ENCODE measurements at regions not wholly inside any gene's neighbourhood (a gene's known extent, or its start where the extent isn't known, plus 50 kb on each side); places are given as distances from the start of the nearest gene placed in this dataset.

DNA sequence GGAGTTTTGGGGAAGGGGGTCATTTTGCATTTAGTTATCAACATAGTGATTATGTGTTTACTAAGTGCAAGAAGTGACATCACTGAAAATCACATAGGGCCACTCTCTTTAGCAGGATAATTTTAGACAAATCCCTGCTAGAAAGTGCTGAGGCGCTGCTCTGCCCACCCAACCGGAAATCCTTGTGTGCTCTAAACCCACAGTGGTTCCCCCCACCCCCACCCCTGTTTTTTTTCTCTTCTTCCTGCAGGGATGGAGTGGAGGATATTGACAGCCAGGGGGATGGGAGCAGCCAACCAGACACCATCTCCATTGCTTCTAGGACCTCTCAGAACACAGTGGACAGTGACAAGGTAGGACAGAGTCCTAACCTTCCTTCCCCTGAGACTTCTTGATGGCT is 234.2 kb upstream of the UMPS start:
- no peak for DNase-seq (ENCODE audit: extremely low spot score, unreplicated experiment)
- no peak overlapping the region for H3K27ac Mint-ChIP-seq
- TF ChIP-seq, protein P1, sequence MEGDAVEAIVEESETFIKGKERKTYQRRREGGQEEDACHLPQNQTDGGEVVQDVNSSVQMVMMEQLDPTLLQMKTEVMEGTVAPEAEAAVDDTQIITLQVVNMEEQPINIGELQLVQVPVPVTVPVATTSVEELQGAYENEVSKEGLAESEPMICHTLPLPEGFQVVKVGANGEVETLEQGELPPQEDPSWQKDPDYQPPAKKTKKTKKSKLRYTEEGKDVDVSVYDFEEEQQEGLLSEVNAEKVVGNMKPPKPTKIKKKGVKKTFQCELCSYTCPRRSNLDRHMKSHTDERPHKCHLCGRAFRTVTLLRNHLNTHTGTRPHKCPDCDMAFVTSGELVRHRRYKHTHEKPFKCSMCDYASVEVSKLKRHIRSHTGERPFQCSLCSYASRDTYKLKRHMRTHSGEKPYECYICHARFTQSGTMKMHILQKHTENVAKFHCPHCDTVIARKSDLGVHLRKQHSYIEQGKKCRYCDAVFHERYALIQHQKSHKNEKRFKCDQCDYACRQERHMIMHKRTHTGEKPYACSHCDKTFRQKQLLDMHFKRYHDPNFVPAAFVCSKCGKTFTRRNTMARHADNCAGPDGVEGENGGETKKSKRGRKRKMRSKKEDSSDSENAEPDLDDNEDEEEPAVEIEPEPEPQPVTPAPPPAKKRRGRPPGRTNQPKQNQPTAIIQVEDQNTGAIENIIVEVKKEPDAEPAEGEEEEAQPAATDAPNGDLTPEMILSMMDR (conservative IDR thresholded peaks at IDR 0.05) = no peak

GRCh38 chr3:124497487-124497886 is 232.8 kb upstream of the UMPS start:
- no peak overlapping the region for H3K27ac Mint-ChIP-seq
- H3K4me1 Mint-ChIP-seq (ENCODE audit: unreplicated experiment) = no peaks in the 10 kb centered on the region
- no peak for DNase-seq (ENCODE audit: extremely low spot score, unreplicated experiment)
- peaks cover 4% of the 10 kb centered on the region for H3K27me3 Mint-ChIP-seq
- peaks cover 11% of the 10 kb centered on the region for H3K36me3 Mint-ChIP-seq
- no peak overlapping the region for H3K4me3 Mint-ChIP-seq
- H3K9me3 Mint-ChIP-seq = no peaks in the 10 kb centered on the region
- TF ChIP-seq, protein P1 (conservative IDR thresholded peaks at IDR 0.05) = no peak

More for the DNA sequence above, 234.2 kb upstream of the UMPS start:
- Mint-ChIP-seq H3K9me3 (no peaks in the 10 kb centered on the region), H3K36me3 (peaks cover 12% of the 10 kb centered on the region), H3K4me1 (ENCODE audit: unreplicated experiment) (no peaks in the 10 kb centered on the region), H3K4me3 (no peak overlapping the region), H3K27me3 (no peaks in the 10 kb centered on the region)

GRCh38 chr3:124498891-124499290 is 231.4 kb upstream of the UMPS start:
- no peak overlapping the region for H3K4me3 Mint-ChIP-seq
- no peaks in the 10 kb centered on the region for H3K9me3 Mint-ChIP-seq
- H3K36me3 Mint-ChIP-seq = peaks cover 4% of the 10 kb centered on the region
- no peak overlapping the region for H3K27ac Mint-ChIP-seq
- H3K4me1 Mint-ChIP-seq (ENCODE audit: unreplicated experiment) = no peaks in the 10 kb centered on the region
- DNase-seq (ENCODE audit: extremely low spot score, unreplicated experiment) = no peak
- TF ChIP-seq, protein P1 (conservative IDR thresholded peaks at IDR 0.05) = no peak
- peaks cover 4% of the 10 kb centered on the region for H3K27me3 Mint-ChIP-seq

DNA sequence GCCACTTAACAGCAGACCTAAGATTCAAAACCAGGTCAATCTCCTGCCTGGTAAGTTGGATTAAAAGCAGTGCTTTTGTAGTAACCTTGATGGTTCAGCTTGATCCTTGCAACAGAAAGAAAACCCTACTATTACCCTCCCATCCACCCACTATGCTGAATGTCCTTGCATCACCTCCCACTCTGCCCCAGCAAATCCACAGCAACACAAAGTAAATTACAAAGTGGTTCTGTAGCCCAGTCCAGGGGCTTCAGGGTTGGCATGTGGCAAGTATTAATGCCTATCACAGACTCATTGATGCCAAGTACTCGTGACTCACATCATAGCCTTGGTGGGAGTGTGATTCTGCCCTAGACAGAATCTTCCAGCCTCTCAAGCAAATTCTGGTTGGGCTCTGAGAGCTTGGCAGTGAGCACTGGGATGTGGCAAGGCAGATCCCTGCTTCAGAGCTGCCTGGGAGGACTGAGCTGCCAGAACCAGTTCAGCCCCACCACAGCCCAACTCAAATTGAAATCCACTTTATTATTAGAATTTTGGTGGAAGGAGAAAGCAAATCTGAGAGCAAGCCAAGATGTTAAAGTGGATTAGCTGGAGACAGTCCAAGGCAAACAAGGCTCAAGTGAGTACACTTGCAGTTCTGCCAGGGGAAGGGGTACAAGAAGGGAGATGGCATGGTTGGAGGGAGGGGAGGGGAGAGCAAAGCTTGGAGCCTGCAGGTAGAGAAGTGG is 225.8 kb upstream of the UMPS start:
- no peaks in the 10 kb centered on the region for H3K9me3 Mint-ChIP-seq
- peaks cover 4% of the 10 kb centered on the region for H3K27me3 Mint-ChIP-seq
- DNase-seq (ENCODE audit: extremely low spot score, unreplicated experiment) = no peak
- H3K36me3 Mint-ChIP-seq = peaks cover 9% of the 10 kb centered on the region
- TF ChIP-seq, protein P1 (conservative IDR thresholded peaks at IDR 0.05) = no peak
- H3K4me3 Mint-ChIP-seq = no peak overlapping the region
- H3K27ac Mint-ChIP-seq = no peak overlapping the region
- no peaks in the 10 kb centered on the region for H3K4me1 Mint-ChIP-seq (ENCODE audit: unreplicated experiment)

DNA sequence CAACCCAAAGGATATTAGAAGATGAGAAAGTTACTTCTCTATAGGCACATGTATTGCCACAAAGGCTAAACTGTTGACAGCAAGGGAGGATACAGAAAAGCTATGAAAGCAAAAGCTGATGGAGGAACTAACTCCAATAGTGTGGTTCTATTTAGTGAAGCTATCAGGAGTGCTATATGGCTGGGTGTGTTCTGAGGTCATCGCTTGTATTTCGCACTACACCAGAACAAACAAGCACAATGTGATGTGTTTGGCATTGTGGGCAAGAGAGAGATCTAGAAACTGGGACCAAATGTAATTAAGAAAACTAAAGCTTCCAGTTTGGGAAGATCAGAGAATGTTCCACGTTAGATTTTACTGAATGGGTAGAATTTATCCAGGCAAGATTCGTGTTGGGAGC is 220.4 kb upstream of the UMPS start:
- Mint-ChIP-seq H3K36me3 (peaks cover 5% of the 10 kb centered on the region), H3K4me3 (no peak overlapping the region), H3K4me1 (ENCODE audit: unreplicated experiment) (no peaks in the 10 kb centered on the region), H3K9me3 (no peaks in the 10 kb centered on the region), H3K27ac (no peak overlapping the region), H3K27me3 (no peaks in the 10 kb centered on the region)
- TF ChIP-seq, protein P1 (conservative IDR thresholded peaks at IDR 0.05) = no peak
- no peak for DNase-seq (ENCODE audit: extremely low spot score, unreplicated experiment)
